ENCODE measurements at regions not wholly inside any gene's neighbourhood (a gene's known extent, or its start where the extent isn't known, plus 50 kb on each side); places are given as distances from the start of the nearest gene placed in this dataset.

DNA sequence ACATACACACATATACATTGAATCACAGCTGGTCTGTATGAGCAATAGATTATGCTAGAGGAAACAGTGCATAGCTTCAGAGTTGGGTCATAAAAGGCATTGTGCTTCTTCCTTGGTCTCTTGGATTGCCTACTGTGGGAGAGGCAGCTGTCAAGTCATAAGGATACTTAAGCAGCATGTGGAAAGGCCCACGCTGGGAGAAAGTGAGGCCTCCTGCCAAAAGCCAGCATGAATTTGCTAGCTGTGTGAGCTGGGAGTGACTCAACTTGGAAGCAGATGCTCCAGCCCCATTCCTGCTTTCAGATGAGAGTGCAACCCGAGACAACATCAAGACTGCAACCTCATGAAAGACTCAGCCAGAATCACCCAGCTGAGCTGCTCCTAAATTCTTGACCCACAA lies 311.9 kb upstream of the TBX3 start:
- no peak overlapping the region for H3K9ac ChIP-seq (ENCODE audit: low read length)
- no peaks in the 10 kb centered on the region for H3K9me3 ChIP-seq (ENCODE audit: low read length)

GRCh38 chr12:114993165-114993564 lies 309.2 kb upstream of the TBX3 start:
- H2AFZ ChIP-seq (ENCODE audit: low read depth, low read length), result no peak overlapping the region
- no peaks in the 10 kb centered on the region for H3K9me3 ChIP-seq (ENCODE audit: low read length)
- TF ChIP-seq POLR2AphosphoS5 (IDR thresholded peaks at IDR 0.05), result no peak
- TF ChIP-seq, protein P1, sequence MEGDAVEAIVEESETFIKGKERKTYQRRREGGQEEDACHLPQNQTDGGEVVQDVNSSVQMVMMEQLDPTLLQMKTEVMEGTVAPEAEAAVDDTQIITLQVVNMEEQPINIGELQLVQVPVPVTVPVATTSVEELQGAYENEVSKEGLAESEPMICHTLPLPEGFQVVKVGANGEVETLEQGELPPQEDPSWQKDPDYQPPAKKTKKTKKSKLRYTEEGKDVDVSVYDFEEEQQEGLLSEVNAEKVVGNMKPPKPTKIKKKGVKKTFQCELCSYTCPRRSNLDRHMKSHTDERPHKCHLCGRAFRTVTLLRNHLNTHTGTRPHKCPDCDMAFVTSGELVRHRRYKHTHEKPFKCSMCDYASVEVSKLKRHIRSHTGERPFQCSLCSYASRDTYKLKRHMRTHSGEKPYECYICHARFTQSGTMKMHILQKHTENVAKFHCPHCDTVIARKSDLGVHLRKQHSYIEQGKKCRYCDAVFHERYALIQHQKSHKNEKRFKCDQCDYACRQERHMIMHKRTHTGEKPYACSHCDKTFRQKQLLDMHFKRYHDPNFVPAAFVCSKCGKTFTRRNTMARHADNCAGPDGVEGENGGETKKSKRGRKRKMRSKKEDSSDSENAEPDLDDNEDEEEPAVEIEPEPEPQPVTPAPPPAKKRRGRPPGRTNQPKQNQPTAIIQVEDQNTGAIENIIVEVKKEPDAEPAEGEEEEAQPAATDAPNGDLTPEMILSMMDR (IDR thresholded peaks at IDR 0.05; ENCODE audit: poor library complexity, severe bottlenecking), result no peak
- no peak for TF ChIP-seq TAF1 (IDR thresholded peaks at IDR 0.05; ENCODE audit: low read depth)
- no peak for TF ChIP-seq EP300 (conservative IDR thresholded peaks at IDR 0.05; ENCODE audit: poor library complexity, severe bottlenecking)
- TF ChIP-seq MXI1 (conservative IDR thresholded peaks at IDR 0.05; ENCODE audit: poor library complexity, severe bottlenecking), result no peak
- no peak for TF ChIP-seq RAD21 (conservative IDR thresholded peaks at IDR 0.05)
- TF ChIP-seq EZH2 (IDR thresholded peaks at IDR 0.05; ENCODE audit: borderline replicate concordance, insufficient read depth, low read length, poor library complexity, severe bottlenecking), result no peak
- TF ChIP-seq SMC3 (conservative IDR thresholded peaks at IDR 0.05; ENCODE audit: poor library complexity), result no peak
- TF ChIP-seq, protein P2, sequence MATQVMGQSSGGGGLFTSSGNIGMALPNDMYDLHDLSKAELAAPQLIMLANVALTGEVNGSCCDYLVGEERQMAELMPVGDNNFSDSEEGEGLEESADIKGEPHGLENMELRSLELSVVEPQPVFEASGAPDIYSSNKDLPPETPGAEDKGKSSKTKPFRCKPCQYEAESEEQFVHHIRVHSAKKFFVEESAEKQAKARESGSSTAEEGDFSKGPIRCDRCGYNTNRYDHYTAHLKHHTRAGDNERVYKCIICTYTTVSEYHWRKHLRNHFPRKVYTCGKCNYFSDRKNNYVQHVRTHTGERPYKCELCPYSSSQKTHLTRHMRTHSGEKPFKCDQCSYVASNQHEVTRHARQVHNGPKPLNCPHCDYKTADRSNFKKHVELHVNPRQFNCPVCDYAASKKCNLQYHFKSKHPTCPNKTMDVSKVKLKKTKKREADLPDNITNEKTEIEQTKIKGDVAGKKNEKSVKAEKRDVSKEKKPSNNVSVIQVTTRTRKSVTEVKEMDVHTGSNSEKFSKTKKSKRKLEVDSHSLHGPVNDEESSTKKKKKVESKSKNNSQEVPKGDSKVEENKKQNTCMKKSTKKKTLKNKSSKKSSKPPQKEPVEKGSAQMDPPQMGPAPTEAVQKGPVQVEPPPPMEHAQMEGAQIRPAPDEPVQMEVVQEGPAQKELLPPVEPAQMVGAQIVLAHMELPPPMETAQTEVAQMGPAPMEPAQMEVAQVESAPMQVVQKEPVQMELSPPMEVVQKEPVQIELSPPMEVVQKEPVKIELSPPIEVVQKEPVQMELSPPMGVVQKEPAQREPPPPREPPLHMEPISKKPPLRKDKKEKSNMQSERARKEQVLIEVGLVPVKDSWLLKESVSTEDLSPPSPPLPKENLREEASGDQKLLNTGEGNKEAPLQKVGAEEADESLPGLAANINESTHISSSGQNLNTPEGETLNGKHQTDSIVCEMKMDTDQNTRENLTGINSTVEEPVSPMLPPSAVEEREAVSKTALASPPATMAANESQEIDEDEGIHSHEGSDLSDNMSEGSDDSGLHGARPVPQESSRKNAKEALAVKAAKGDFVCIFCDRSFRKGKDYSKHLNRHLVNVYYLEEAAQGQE (IDR thresholded peaks at IDR 0.05; ENCODE audit: borderline replicate concordance), result no peak
- H3F3A ChIP-seq (ENCODE audit: insufficient read depth, low read length, poor library complexity, severe bottlenecking), result no peaks in the 10 kb centered on the region
- no peaks in the 10 kb centered on the region for H3K9me2 ChIP-seq (ENCODE audit: insufficient read depth, low read length)
- H3K4me3 ChIP-seq (ENCODE audit: low read length), result no peak overlapping the region
- no peaks in the 10 kb centered on the region for H3K79me2 ChIP-seq (replicated peaks; ENCODE audit: insufficient read depth, low read length)
- H3K27me3 ChIP-seq (ENCODE audit: insufficient read depth, low read depth, low read length), result no peaks in the 10 kb centered on the region
- no peak overlapping the region for H3K9ac ChIP-seq (ENCODE audit: low read length)
- H3K27ac ChIP-seq (ENCODE audit: low read length), result no peak overlapping the region
- no peak overlapping the region for H3K4me2 ChIP-seq (ENCODE audit: low read length)
- no peaks in the 10 kb centered on the region for H4K20me1 ChIP-seq (ENCODE audit: insufficient read depth)
- no peaks in the 10 kb centered on the region for H3K36me3 ChIP-seq (ENCODE audit: insufficient read depth, low read length)

More for the DNA sequence above, 311.9 kb upstream of the TBX3 start:
- Histone ChIP-seq H3F3A (ENCODE audit: insufficient read depth, low read length, poor library complexity, severe bottlenecking) (no peaks in the 10 kb centered on the region), H3K4me3 (ENCODE audit: low read length) (no peak overlapping the region), H3K27ac (ENCODE audit: low read length) (no peak overlapping the region), H4K20me1 (ENCODE audit: insufficient read depth) (no peaks in the 10 kb centered on the region), H2AFZ (ENCODE audit: low read depth, low read length) (no peak overlapping the region), H3K4me2 (ENCODE audit: low read length) (no peak overlapping the region), H3K36me3 (ENCODE audit: insufficient read depth, low read length) (no peaks in the 10 kb centered on the region), H3K9me2 (ENCODE audit: insufficient read depth, low read length) (no peaks in the 10 kb centered on the region), H3K79me2 (replicated peaks; ENCODE audit: insufficient read depth, low read length) (no peaks in the 10 kb centered on the region), H3K27me3 (ENCODE audit: insufficient read depth, low read depth, low read length) (no peaks in the 10 kb centered on the region)
- no peak for TF ChIP-seq EP300 (conservative IDR thresholded peaks at IDR 0.05; ENCODE audit: poor library complexity, severe bottlenecking)
- TF ChIP-seq, protein P1 (IDR thresholded peaks at IDR 0.05; ENCODE audit: poor library complexity, severe bottlenecking), result no peak
- no peak for TF ChIP-seq RAD21 (conservative IDR thresholded peaks at IDR 0.05)
- no peak for TF ChIP-seq POLR2AphosphoS5 (IDR thresholded peaks at IDR 0.05)
- TF ChIP-seq SMC3 (conservative IDR thresholded peaks at IDR 0.05; ENCODE audit: poor library complexity), result no peak
- no peak for TF ChIP-seq TAF1 (IDR thresholded peaks at IDR 0.05; ENCODE audit: low read depth)
- TF ChIP-seq EZH2 (IDR thresholded peaks at IDR 0.05; ENCODE audit: borderline replicate concordance, insufficient read depth, low read length, poor library complexity, severe bottlenecking), result no peak
- TF ChIP-seq MXI1 (conservative IDR thresholded peaks at IDR 0.05; ENCODE audit: poor library complexity, severe bottlenecking), result no peak
- TF ChIP-seq, protein P2 (IDR thresholded peaks at IDR 0.05; ENCODE audit: borderline replicate concordance), result no peak
